GM12878 (cell line): ENCODE measurements at regions not wholly inside any gene's neighbourhood (a gene's known extent, or its start where the extent isn't known, plus 50 kb on each side); places are given as distances from the start of the nearest gene placed in this dataset.

Experiments
- ATAC-seq: fragments of 200-7000 bp; cut with Tn5 transposase; 3 replicates; pipeline ENCODE4 v1.9.1; 2020; ENCODE audit warnings: mild to moderate bottlenecking, moderate library complexity
- BruUV-seq: library from RNA; stranded (reverse); fragments of 400-500 nt; replicated peaks from 2 replicates; lab custom pipeline; 2021; lab: Mats Ljungman, UMichigan
- CTCF ChIA-PET: fragments of 300-600 bp; sonication (Branson Sonifier 250); formaldehyde crosslinking; extraction: SDS; loops from one replicate; lab custom pipeline; 2021; ENCODE audit warnings: inconsistent platforms; lab: Yijun Ruan, JAX
- POLR2A ChIA-PET: fragments of 350-600 bp; formaldehyde crosslinking; extraction: SDS; loops from one replicate; lab custom pipeline; 2021; ENCODE audit warnings: inconsistent platforms; lab: Charles Lee
- RAD21 ChIA-PET: fragments of 300-600 bp; sonication (Branson Sonifier 250); formaldehyde crosslinking; loops from one replicate; lab custom pipeline; 2023; ENCODE audit warnings: antibody characterized with exemption; ENCODE audit not compliant: unreplicated experiment; lab: Charles Lee
- SMC1A ChIA-PET: fragments of 300-600 bp; sonication (Branson Sonifier 250); formaldehyde crosslinking; loops from one replicate; lab custom pipeline; 2023; ENCODE audit not compliant: unreplicated experiment, uncharacterized antibody; lab: Charles Lee
- DNase-seq: peaks from one replicate; pipeline ENCODE4 v3.0.0-alpha.2; 2011; ENCODE audit warnings: low read depth, low spot score
- FAIRE-seq: peaks from 3 replicates; lab custom pipeline; 2011; peaks lifted over from hg19 to GRCh38; lab: Jason Lieb, UNC
- H2AFZ ChIP-seq: 2 replicates; pipeline ENCODE4 v1.6.0; 2011; ENCODE audit warnings: low read depth, low read length, control low read depth; ENCODE audit not compliant: control insufficient read depth
- H3K27ac ChIP-seq: 2 replicates; pipeline ENCODE4 v1.5.1; 2011; ENCODE audit warnings: control low read depth; ENCODE audit not compliant: control insufficient read depth, insufficient read depth
- H3K27me3 ChIP-seq, 2 experiments: replicated peaks in 1 of 2; 2 replicates each; pipeline versions ENCODE4 v1.6.0 to v1.6.1; 2011; ENCODE audit warnings: low read length in 1 of 2; ENCODE audit not compliant: control insufficient read depth in 2 of 2, insufficient read depth in 2 of 2
- H3K36me3 ChIP-seq, 2 experiments: 2 replicates each; pipeline ENCODE4 v1.5.1; 2011; ENCODE audit warnings: low read length in 1 of 2; ENCODE audit not compliant: control insufficient read depth in 2 of 2, insufficient read depth in 2 of 2
- H3K4me1 ChIP-seq: 2 replicates; pipeline ENCODE4 v1.6.1; 2011; ENCODE audit warnings: mild to moderate bottlenecking, low read length, moderate library complexity, mixed read lengths; ENCODE audit not compliant: control insufficient read depth, insufficient read depth
- H3K4me2 ChIP-seq: 2 replicates; pipeline ENCODE4 v1.6.0; 2011; ENCODE audit warnings: control low read depth; ENCODE audit not compliant: control insufficient read depth, insufficient read depth
- H3K4me3 ChIP-seq: fragments of 200-600 bp; sonication (generic); 2 replicates; pipeline ENCODE4 v1.5.1; 2016
- H3K79me2 ChIP-seq: 2 replicates; pipeline ENCODE4 v1.6.0; 2011; ENCODE audit warnings: low read length; ENCODE audit not compliant: control insufficient read depth, insufficient read depth
- H3K9ac ChIP-seq: 2 replicates; pipeline ENCODE4 v1.8.0; 2011; ENCODE audit warnings: low read length, control low read depth, mixed read lengths; ENCODE audit not compliant: control insufficient read depth, insufficient read depth
- H3K9me3 ChIP-seq: replicated peaks from 3 replicates; pipeline ENCODE4 v1.5.1; 2011; ENCODE audit warnings: mild to moderate bottlenecking, low read length; ENCODE audit not compliant: control insufficient read depth, insufficient read depth
- H4K20me1 ChIP-seq: 2 replicates; pipeline ENCODE4 v1.6.0; 2011; ENCODE audit not compliant: control insufficient read depth, insufficient read depth
- GATAD2B ChIP-seq: fragments of 450-650 bp; conservative IDR thresholded peaks from 2 replicates; pipeline ENCODE4 v1.6.1; 2017; ENCODE audit warnings: low read depth, mild to moderate bottlenecking, moderate library complexity
- NFXL1 ChIP-seq: fragments of 450-650 bp; IDR thresholded peaks from 2 replicates; pipeline ENCODE4 v1.6.1; 2017; ENCODE audit warnings: antibody characterized with exemption, mild to moderate bottlenecking, borderline replicate concordance
- NFYA ChIP-seq: IDR thresholded peaks from 2 replicates; pipeline ENCODE4 v1.6.1; 2011; ENCODE audit warnings: low read depth, mild to moderate bottlenecking, low read length, improper control_type of control experiment, borderline replicate concordance
- RB1 ChIP-seq: fragments of 450-650 bp; formaldehyde crosslinking; IDR thresholded peaks from 2 replicates; pipeline ENCODE4 v1.6.1; 2017; ENCODE audit warnings: mild to moderate bottlenecking, borderline replicate concordance
- TAF1 ChIP-seq: IDR thresholded peaks from 2 replicates; pipeline ENCODE4 v1.6.1; 2011; ENCODE audit warnings: mild to moderate bottlenecking, low read depth, low read length, borderline replicate concordance
- ZBTB11 ChIP-seq: fragments of 450-650 bp; formaldehyde crosslinking; IDR thresholded peaks from 2 replicates; pipeline ENCODE4 v1.5.0; 2022; ENCODE audit warnings: mild to moderate bottlenecking, missing genetic modification characterization
- ZBTB33 ChIP-seq: fragments of 450-650 bp; IDR thresholded peaks from 2 replicates; pipeline ENCODE4 v1.6.1; 2017; ENCODE audit warnings: mild to moderate bottlenecking
- WGBS: methylation state at CpG from one replicate; pipeline ENCODE4 v1.1.6; 2016; ENCODE audit warnings: low lambda C conversion rate; ENCODE audit not compliant: insufficient replicate concordance, insufficient coverage; ENCODE audit errors: missing lambda C conversion rate; 5-methylcytosine and 5-hydroxymethylcytosine counted together
- in situ Hi-C: fragments of 300-500 bp; cut with MboI; formaldehyde crosslinking; loops from 9 replicates; pipeline ENCODE4 v1.14.3; 2018; ENCODE audit warnings: mixed read lengths
- intact Hi-C: fragments of 100-400 bp; cut with micrococcal nuclease; formaldehyde crosslinking; loops from one replicate; pipeline ENCODE4 v1.14.2; 2022; ENCODE audit not compliant: unreplicated experiment

- Histone ChIP-seq H3K9me3 (no peaks in the 10 kb centered on the region), H2AFZ (no peak overlapping the region), H3K9ac (no peak overlapping the region), H3K27me3 (no peaks in the 10 kb centered on the region), H3K4me1 (no peaks in the 10 kb centered on the region), H3K79me2 (no peaks in the 10 kb centered on the region), H3K27ac (no peak overlapping the region), H3K4me3 (no peak overlapping the region), H3K36me3 (no peaks in the 10 kb centered on the region), H3K4me2 (no peak overlapping the region), H4K20me1 (no peaks in the 10 kb centered on the region; the same call in 1 of the 2 replicates)
- RAD21 ChIA-PET = no interaction called here
- no TSS peak for BruUV-seq
- intact Hi-C loops (no loop called here), in situ Hi-C loops (no loop called here)
- CTCF ChIA-PET = no interaction called here
- SMC1A ChIA-PET = no interaction called here
- 0% methylated on average over 1 of the region's 1 CpG for WGBS
- ATAC-seq (no peak), FAIRE-seq (no peak), DNase-seq (no peak)
- POLR2A ChIA-PET = interaction anchor here (0.7 kb wide), 2 partner anchors 294 to 428 kb away, joined by 3 read pairs; no protein-coding TSS in a partner anchor
- TF ChIP-seq GATAD2B (no peak), ZBTB33 (no peak), RB1 (no peak), NFXL1 (no peak), NFYA (no peak)
Observed at GRCh38 chr5:57987552-57987951, 472.3 kb downstream of the PLK2 start.

GRCh38 chr5:57986761-57987341 is 473.0 kb downstream of the PLK2 start:
- H3K27me3 ChIP-seq = no peaks in the 10 kb centered on the region
- in situ Hi-C loops = no loop called here
- no peaks in the 10 kb centered on the region; the same call in 1 of the 2 replicates for H4K20me1 ChIP-seq
- ChIA-PET POLR2A (no interaction called here), SMC1A (no interaction called here), RAD21 (no interaction called here), CTCF (no interaction called here)
- H3K4me2 ChIP-seq = no peak overlapping the region
- no peaks in the 10 kb centered on the region for H3K79me2 ChIP-seq
- no peak overlapping the region for H3K4me3 ChIP-seq
- H2AFZ ChIP-seq = no peak overlapping the region
- H3K9ac ChIP-seq = no peak overlapping the region
- no peaks in the 10 kb centered on the region for H3K9me3 ChIP-seq
- no TSS peak for BruUV-seq
- no peaks in the 10 kb centered on the region for H3K36me3 ChIP-seq
- no peaks in the 10 kb centered on the region for H3K4me1 ChIP-seq
- intact Hi-C loops = no loop called here
- DNase-seq = no peak
- FAIRE-seq = no peak
- ATAC-seq = no peak
- no peak for TF ChIP-seq TAF1
- TF ChIP-seq ZBTB11 (CRISPR knock-in tag) = no peak
- H3K27ac ChIP-seq = no peak overlapping the region
